GM20000 (cell line): ENCODE measurements at regions not wholly inside any gene's neighbourhood (a gene's known extent, or its start where the extent isn't known, plus 50 kb on each side); places are given as distances from the start of the nearest gene placed in this dataset.

Source experiments
- DNase-seq: peaks from one replicate; pipeline ENCODE4 v3.0.0; 2012; ENCODE audit warnings: low spot score
- CTCF ChIP-seq: IDR thresholded peaks from 2 replicates; pipeline ENCODE4 v1.5.1; 2012; ENCODE audit warnings: mild to moderate bottlenecking, control low read depth; ENCODE audit errors: extremely low read depth, missing control alignments

GRCh38 chr20:24813936-24814335 lies 135.1 kb upstream of the CST7 start:
- TF ChIP-seq CTCF: no peak
- no peak for DNase-seq

GRCh38 chr20:24814556-24815195 lies 134.4 kb upstream of the CST7 start:
- no peak for TF ChIP-seq CTCF
- DNase-seq: no peak

- no peak for DNase-seq
- no peak for TF ChIP-seq CTCF
Measured at GRCh38 chr20:24815196-24815815, 133.8 kb upstream of the CST7 start.

GRCh38 chr20:24815931-24816330 lies 133.1 kb upstream of the CST7 start:
- no peak for DNase-seq
- no peak for TF ChIP-seq CTCF

GRCh38 chr20:24816431-24816830 lies 132.6 kb upstream of the CST7 start:
- no peak for TF ChIP-seq CTCF
- DNase-seq: no peak

GRCh38 chr20:24816907-24817306 lies 132.2 kb upstream of the CST7 start:
- no peak for DNase-seq

More at GRCh38 chr20:24816907-24817306, 132.2 kb upstream of the CST7 start:
- no peak for TF ChIP-seq CTCF
